Keratinocyte (primary cell): ENCODE measurements at regions not wholly inside any gene's neighbourhood (a gene's known extent, or its start where the extent isn't known, plus 50 kb on each side); places are given as distances from the start of the nearest gene placed in this dataset.

Experiments used
- DNase-seq: peaks from one replicate; pipeline ENCODE4 v3.0.0-alpha.2; 2011; ENCODE audit warnings: low read depth, missing footprints, low spot score
- FAIRE-seq: peaks from 2 replicates; lab custom pipeline; 2011; peaks lifted over from hg19 to GRCh38; lab: Jason Lieb, UNC
- H2AFZ ChIP-seq: 2 replicates; pipeline ENCODE4 v1.6.0; 2012; ENCODE audit warnings: low read length, control low read depth, inconsistent platforms; ENCODE audit not compliant: control insufficient read depth
- H3K27ac ChIP-seq: 2 replicates; pipeline ENCODE4 v1.5.1; 2011; ENCODE audit warnings: low read length; ENCODE audit not compliant: control insufficient read depth, insufficient read depth
- H3K27me3 ChIP-seq: 3 replicates; pipeline ENCODE4 v1.6.0; 2011; ENCODE audit warnings: low read length; ENCODE audit not compliant: control insufficient read depth, insufficient read depth; ENCODE audit errors: extremely low read depth
- H3K36me3 ChIP-seq, 2 experiments: 2 replicates in 1 of 2; 3 replicates in 1 of 2; pipeline ENCODE4 v1.5.1; 2011; ENCODE audit warnings: low read length in 2 of 2, mild to moderate bottlenecking in 1 of 2; ENCODE audit not compliant: control insufficient read depth in 2 of 2, insufficient read depth in 2 of 2; ENCODE audit errors: extremely low read depth in 1 of 2
- H3K4me1 ChIP-seq: 3 replicates; pipeline ENCODE4 v1.5.1; 2011; ENCODE audit warnings: low read length; ENCODE audit not compliant: control insufficient read depth, insufficient read depth; ENCODE audit errors: extremely low read depth
- H3K4me2 ChIP-seq: 3 replicates; pipeline ENCODE4 v1.6.0; 2011; ENCODE audit warnings: low read depth, low read length; ENCODE audit not compliant: control insufficient read depth, insufficient read depth; ENCODE audit errors: extremely low read depth
- H3K4me3 ChIP-seq, 3 experiments: fragments of 200-600 bp in 1 of 3; sonication (generic) in 1 of 3; 2 replicates in 2 of 3; 3 replicates in 1 of 3; pipeline ENCODE4 v1.5.1; 2011 to 2016; ENCODE audit warnings: low read length in 3 of 3, mild to moderate bottlenecking in 3 of 3, control low read depth in 2 of 3, inconsistent platforms in 1 of 3, low read depth in 1 of 3, mixed read lengths in 1 of 3, mixed run types in 1 of 3, moderate library complexity in 1 of 3; ENCODE audit not compliant: control insufficient read depth in 2 of 3, insufficient read depth in 2 of 3; ENCODE audit errors: extremely low read depth in 1 of 3
- H3K79me2 ChIP-seq: 2 replicates; pipeline ENCODE4 v1.6.0; 2012; ENCODE audit warnings: low read length; ENCODE audit not compliant: control insufficient read depth, insufficient read depth
- H3K9ac ChIP-seq: 3 replicates; pipeline ENCODE4 v1.6.0; 2011; ENCODE audit warnings: low read length; ENCODE audit not compliant: control insufficient read depth, insufficient read depth; ENCODE audit errors: extremely low read depth
- H3K9me1 ChIP-seq: 3 replicates; pipeline ENCODE4 v1.6.0; 2011; ENCODE audit warnings: low read length; ENCODE audit not compliant: control insufficient read depth, insufficient read depth; ENCODE audit errors: extremely low read depth
- H3K9me3 ChIP-seq: 2 replicates; pipeline ENCODE4 v1.5.1; 2012; ENCODE audit warnings: low read depth, low read length; ENCODE audit not compliant: control insufficient read depth
- H4K20me1 ChIP-seq: 3 replicates; pipeline ENCODE4 v1.6.0; 2011; ENCODE audit warnings: low read length; ENCODE audit not compliant: control insufficient read depth, insufficient read depth; ENCODE audit errors: extremely low read depth
- EZH2 ChIP-seq: IDR thresholded peaks from one replicate; pipeline ENCODE4 v1.6.1; 2012; ENCODE audit warnings: inconsistent platforms, mild to moderate bottlenecking, low read length, moderate library complexity
- dilution Hi-C: fragments of 300-500 bp; cut with MboI; formaldehyde crosslinking; loops from one replicate; pipeline ENCODE4 v1.7.0; 2020; ENCODE audit warnings: low sequenced_read_pairs; ENCODE audit not compliant: extremely low pct_ligation_motif_present
- TF ChIP-seq, protein P1 (sequence below), 3 experiments: IDR thresholded peaks in 1 of 3; conservative IDR thresholded peaks in 1 of 3; optimal IDR thresholded peaks in 1 of 3; 2 replicates in 2 of 3; 3 replicates in 1 of 3; pipeline versions ENCODE3 to v1.5.1; 2011; ENCODE audit warnings: low read length in 3 of 3, mild to moderate bottlenecking in 3 of 3, moderate library complexity in 2 of 3, control low read depth in 1 of 3, inconsistent platforms in 1 of 3; ENCODE audit not compliant: insufficient read depth in 2 of 3; ENCODE audit errors: extremely low read depth in 1 of 3

DNA sequence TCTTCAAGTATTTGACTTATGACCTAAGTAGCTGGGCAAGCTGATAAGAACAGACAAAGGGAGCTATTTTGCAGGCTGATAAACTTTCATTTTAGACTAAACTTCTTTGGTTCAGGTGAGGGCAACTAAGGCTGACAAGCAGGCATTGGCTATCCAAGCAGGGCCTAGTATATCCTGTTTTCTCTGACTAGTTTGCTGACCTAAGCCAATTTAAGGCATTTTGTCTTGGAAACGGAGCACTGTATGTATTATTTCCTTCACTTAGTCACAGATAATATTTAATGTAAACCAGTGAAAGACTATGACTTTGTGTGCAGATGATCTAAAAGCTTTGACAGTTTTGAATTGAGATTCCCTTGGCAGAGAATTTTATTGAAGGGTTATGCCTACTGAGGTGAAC, 172.5 kb downstream of the POU4F1 start:
- TF ChIP-seq EZH2, result no peak
- TF ChIP-seq, protein P1, sequence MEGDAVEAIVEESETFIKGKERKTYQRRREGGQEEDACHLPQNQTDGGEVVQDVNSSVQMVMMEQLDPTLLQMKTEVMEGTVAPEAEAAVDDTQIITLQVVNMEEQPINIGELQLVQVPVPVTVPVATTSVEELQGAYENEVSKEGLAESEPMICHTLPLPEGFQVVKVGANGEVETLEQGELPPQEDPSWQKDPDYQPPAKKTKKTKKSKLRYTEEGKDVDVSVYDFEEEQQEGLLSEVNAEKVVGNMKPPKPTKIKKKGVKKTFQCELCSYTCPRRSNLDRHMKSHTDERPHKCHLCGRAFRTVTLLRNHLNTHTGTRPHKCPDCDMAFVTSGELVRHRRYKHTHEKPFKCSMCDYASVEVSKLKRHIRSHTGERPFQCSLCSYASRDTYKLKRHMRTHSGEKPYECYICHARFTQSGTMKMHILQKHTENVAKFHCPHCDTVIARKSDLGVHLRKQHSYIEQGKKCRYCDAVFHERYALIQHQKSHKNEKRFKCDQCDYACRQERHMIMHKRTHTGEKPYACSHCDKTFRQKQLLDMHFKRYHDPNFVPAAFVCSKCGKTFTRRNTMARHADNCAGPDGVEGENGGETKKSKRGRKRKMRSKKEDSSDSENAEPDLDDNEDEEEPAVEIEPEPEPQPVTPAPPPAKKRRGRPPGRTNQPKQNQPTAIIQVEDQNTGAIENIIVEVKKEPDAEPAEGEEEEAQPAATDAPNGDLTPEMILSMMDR (optimal IDR thresholded peaks at IDR 0.05 in 1 of 3, IDR thresholded peaks at IDR 0.05 in 1 of 3, conservative IDR thresholded peaks at IDR 0.05 in 1 of 3; ENCODE audit: extremely low read depth in 1 of 3, insufficient read depth in 2 of 3, low read length in 3 of 3), result no peak
- H2AFZ ChIP-seq, result no peak overlapping the region
- no peaks in the 10 kb centered on the region for H3K9me1 ChIP-seq
- H3K36me3 ChIP-seq, result no peaks in the 10 kb centered on the region
- H3K27ac ChIP-seq, result no peak overlapping the region
- FAIRE-seq (no peak), DNase-seq (no peak)
- H3K4me1 ChIP-seq, result no peaks in the 10 kb centered on the region
- no peak overlapping the region for H3K4me3 ChIP-seq
- H3K27me3 ChIP-seq, result no peaks in the 10 kb centered on the region
- H3K4me2 ChIP-seq, result no peak overlapping the region
- H4K20me1 ChIP-seq, result no peaks in the 10 kb centered on the region
- no peaks in the 10 kb centered on the region for H3K79me2 ChIP-seq
- H3K9ac ChIP-seq, result no peak overlapping the region
- no peaks in the 10 kb centered on the region for H3K9me3 ChIP-seq
- dilution Hi-C loops, result no loop called here

GRCh38 chr13:78430166-78430791, 173.1 kb downstream of the POU4F1 start:
- no peaks in the 10 kb centered on the region for H3K27me3 ChIP-seq
- dilution Hi-C loops, result no loop called here
- no peak overlapping the region for H2AFZ ChIP-seq
- no peak overlapping the region for H3K4me3 ChIP-seq
- H4K20me1 ChIP-seq, result no peaks in the 10 kb centered on the region
- no peaks in the 10 kb centered on the region for H3K9me3 ChIP-seq
- FAIRE-seq (no peak), DNase-seq (no peak)
- H3K9me1 ChIP-seq, result no peaks in the 10 kb centered on the region
- no peaks in the 10 kb centered on the region for H3K36me3 ChIP-seq
- H3K9ac ChIP-seq, result no peak overlapping the region
- no peak overlapping the region for H3K4me2 ChIP-seq
- H3K4me1 ChIP-seq, result no peaks in the 10 kb centered on the region
- H3K79me2 ChIP-seq, result no peaks in the 10 kb centered on the region
- H3K27ac ChIP-seq, result no peak overlapping the region
- TF ChIP-seq EZH2, result no peak
- TF ChIP-seq, protein P1 (optimal IDR thresholded peaks at IDR 0.05 in 1 of 3, IDR thresholded peaks at IDR 0.05 in 1 of 3, conservative IDR thresholded peaks at IDR 0.05 in 1 of 3; ENCODE audit: extremely low read depth in 1 of 3, insufficient read depth in 2 of 3, low read length in 3 of 3), result no peak
